SK-N-SH treated with all-trans-retinoic acid at 6 μM for 48 hours (cell line): ENCODE measurements at regions not wholly inside any gene's neighbourhood (a gene's known extent, or its start where the extent isn't known, plus 50 kb on each side); places are given as distances from the start of the nearest gene placed in this dataset.
A peak's percentile ranks its signal among the peaks of the same experiment; 100 is the strongest.

Experiments used
- ATAC-seq: fragments of 200-7000 bp; cut with Tn5 transposase; 3 replicates; pipeline ENCODE4 v1.9.1; 2020; ENCODE audit warnings: mild to moderate bottlenecking, moderate library complexity
- ARNTL ChIP-seq: fragments of 450-650 bp; formaldehyde crosslinking; IDR thresholded peaks from 2 replicates; pipeline ENCODE4 v1.5.0; 2020; ENCODE audit warnings: low read depth, mild to moderate bottlenecking, moderate library complexity, borderline replicate concordance
- BACH2 ChIP-seq: fragments of 250-450 bp; sonication (Bioruptor Pico); IDR thresholded peaks from 2 replicates; pipeline ENCODE4 v1.9.0; 2021; ENCODE audit warnings: mild to moderate bottlenecking, borderline replicate concordance
- CSRNP3 ChIP-seq: fragments of 250-450 bp; sonication (Bioruptor Pico); IDR thresholded peaks from 2 replicates; pipeline ENCODE4 v1.5.1; 2021; ENCODE audit warnings: mild to moderate bottlenecking, moderate library complexity
- ESRRG ChIP-seq: fragments of 250-450 bp; sonication (Bioruptor Pico); IDR thresholded peaks from 2 replicates; pipeline ENCODE4 v1.6.1; 2021; ENCODE audit warnings: mild to moderate bottlenecking
- GLIS3 ChIP-seq: fragments of 250-450 bp; sonication (Bioruptor Pico); IDR thresholded peaks from 2 replicates; pipeline ENCODE4 v1.5.0; 2020; ENCODE audit warnings: mild to moderate bottlenecking, moderate library complexity
- ISL1 ChIP-seq: fragments of 250-450 bp; sonication (Bioruptor Pico); IDR thresholded peaks from 2 replicates; pipeline ENCODE4 v2.1.2; 2022; ENCODE audit warnings: mild to moderate bottlenecking, moderate library complexity
- OSR1 ChIP-seq: fragments of 250-450 bp; sonication (Bioruptor Pico); IDR thresholded peaks from 2 replicates; pipeline ENCODE4 v1.8.0; 2022; ENCODE audit warnings: moderate library complexity, mild to moderate bottlenecking, inconsistent platforms
- PATZ1 ChIP-seq: fragments of 250-450 bp; sonication (Bioruptor Pico); IDR thresholded peaks from 2 replicates; pipeline ENCODE4 v1.8.0; 2020; ENCODE audit warnings: mild to moderate bottlenecking, moderate library complexity, borderline replicate concordance
- POU6F1 ChIP-seq: fragments of 250-450 bp; sonication (Bioruptor Pico); IDR thresholded peaks from 2 replicates; pipeline ENCODE4 v1.8.0; 2021; ENCODE audit warnings: low read depth, mild to moderate bottlenecking, moderate library complexity, borderline replicate concordance
- PPARA ChIP-seq: fragments of 250-450 bp; sonication (Bioruptor Pico); IDR thresholded peaks from 2 replicates; pipeline ENCODE4 v1.5.0; 2020; ENCODE audit warnings: mild to moderate bottlenecking, borderline replicate concordance
- RARB ChIP-seq: fragments of 250-450 bp; sonication (Bioruptor Pico); IDR thresholded peaks from 2 replicates; pipeline ENCODE4 v1.8.0; 2021; ENCODE audit warnings: mild to moderate bottlenecking, moderate library complexity
- TOX ChIP-seq: fragments of 250-450 bp; sonication (Bioruptor Pico); IDR thresholded peaks from 2 replicates; pipeline ENCODE4 v1.8.0; 2021; ENCODE audit warnings: mild to moderate bottlenecking, moderate library complexity, borderline replicate concordance
- TSHZ2 ChIP-seq: fragments of 250-450 bp; sonication (Bioruptor Pico); IDR thresholded peaks from 2 replicates; pipeline ENCODE4 v1.5.0; 2020; ENCODE audit warnings: mild to moderate bottlenecking, moderate library complexity
- ZC3H10 ChIP-seq: fragments of 250-450 bp; sonication (Bioruptor Pico); IDR thresholded peaks from 2 replicates; pipeline ENCODE4 v1.5.1; 2021; ENCODE audit warnings: mild to moderate bottlenecking, moderate library complexity
- ZFP3 ChIP-seq: fragments of 250-450 bp; sonication (Bioruptor Pico); IDR thresholded peaks from 2 replicates; pipeline ENCODE4 v1.5.0; 2020; ENCODE audit warnings: mild to moderate bottlenecking, moderate library complexity
- ZFP30 ChIP-seq: fragments of 450-650 bp; formaldehyde crosslinking; IDR thresholded peaks from 2 replicates; pipeline ENCODE4 v1.5.0; 2022; ENCODE audit warnings: mild to moderate bottlenecking, moderate library complexity
- ZNF565 ChIP-seq: fragments of 450-650 bp; formaldehyde crosslinking; conservative IDR thresholded peaks from 2 replicates; pipeline ENCODE4 v1.5.0; 2020; ENCODE audit warnings: low read depth, mild to moderate bottlenecking, moderate library complexity
- ZNF70 ChIP-seq: fragments of 450-650 bp; formaldehyde crosslinking; IDR thresholded peaks from 2 replicates; pipeline ENCODE4 v1.5.0; 2020; ENCODE audit warnings: mild to moderate bottlenecking, moderate library complexity
- ZNF8 ChIP-seq: fragments of 450-650 bp; formaldehyde crosslinking; IDR thresholded peaks from 2 replicates; pipeline ENCODE4 v1.5.0; 2020; ENCODE audit warnings: mild to moderate bottlenecking, moderate library complexity

GRCh38 chr11:110809417-110810199, 97.4 kb upstream of the ARHGAP20 start:
- TF ChIP-seq OSR1 (CRISPR knock-in tag) (no peak), ARNTL (CRISPR knock-in tag) (no peak), CSRNP3 (no peak), TOX (CRISPR knock-in tag) (no peak), ZNF70 (peak; percentile 71; the same call in 1 of the 2 replicates), ZNF8 (CRISPR knock-in tag) (no peak)
- TF ChIP-seq, all 23 proteins: peak for 1
- ATAC-seq = no peak

- no peak for TF ChIP-seq CSRNP3
- TF ChIP-seq POU6F1 (CRISPR knock-in tag) = no peak
- no peak for TF ChIP-seq ARNTL (CRISPR knock-in tag)
- no peak for TF ChIP-seq ZNF70
- TF ChIP-seq ZC3H10 (CRISPR knock-in tag) = no peak
- no peak for TF ChIP-seq TSHZ2 (CRISPR knock-in tag)
- no peak for TF ChIP-seq ZFP3 (CRISPR knock-in tag)
- no peak for TF ChIP-seq RARB (CRISPR knock-in tag)
- TF ChIP-seq BACH2 = no peak
- no peak for TF ChIP-seq PPARA (CRISPR knock-in tag)
- no peak for TF ChIP-seq ZNF565 (CRISPR knock-in tag)
- TF ChIP-seq OSR1 (CRISPR knock-in tag) = no peak
- TF ChIP-seq PATZ1 (CRISPR knock-in tag) = no peak
- no peak for TF ChIP-seq ZNF8 (CRISPR knock-in tag)
- no peak for TF ChIP-seq ZFP30 (CRISPR knock-in tag)
- no peak for TF ChIP-seq ESRRG (CRISPR knock-in tag)
- no peak for TF ChIP-seq GLIS3 (CRISPR knock-in tag)
- no peak for TF ChIP-seq ISL1 (CRISPR knock-in tag)
- ATAC-seq = no peak
These were observed 96.0 kb upstream of the ARHGAP20 start for GRCh38 chr11:110808248-110808647.

GRCh38 chr11:110807801-110808200, 95.6 kb upstream of the ARHGAP20 start:
- TF ChIP-seq ZNF70 (no peak), PATZ1 (CRISPR knock-in tag) (no peak), ZC3H10 (CRISPR knock-in tag) (no peak), ESRRG (CRISPR knock-in tag) (no peak), BACH2 (no peak), ISL1 (CRISPR knock-in tag) (no peak), TOX (CRISPR knock-in tag) (no peak), TSHZ2 (CRISPR knock-in tag) (no peak), RARB (CRISPR knock-in tag) (no peak), ZNF565 (CRISPR knock-in tag) (no peak), GLIS3 (CRISPR knock-in tag) (no peak), ARNTL (CRISPR knock-in tag) (no peak)
- ATAC-seq = no peak
